ENCODE measurements at regions not wholly inside any gene's neighbourhood (a gene's known extent, or its start where the extent isn't known, plus 50 kb on each side); places are given as distances from the start of the nearest gene placed in this dataset.

DNA sequence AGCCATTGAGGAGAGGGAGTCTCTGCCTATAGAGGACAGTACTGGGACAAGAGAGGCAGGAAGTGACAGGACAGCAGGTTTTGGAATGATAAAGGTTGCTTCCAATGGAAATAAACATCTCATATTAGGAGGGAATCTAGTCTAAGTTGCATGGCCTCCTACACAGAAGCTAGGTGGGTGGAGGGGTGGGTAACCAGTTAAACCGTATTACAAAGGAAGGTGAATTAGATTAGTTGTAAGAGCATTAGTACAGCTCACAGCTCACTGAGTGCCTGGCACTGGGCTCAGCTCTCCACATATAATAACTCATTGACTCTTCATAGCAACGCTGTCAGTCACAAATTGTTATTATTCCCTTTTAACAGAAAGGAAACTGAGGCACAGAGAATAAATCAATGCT is 468.1 kb downstream of the PTPRU start:
- DNase-seq: no peak

- peak; percentile 51 to 76 for DNase-seq
Measured at GRCh38 chr1:29703596-29704370, 467.5 kb downstream of the PTPRU start.

DNA sequence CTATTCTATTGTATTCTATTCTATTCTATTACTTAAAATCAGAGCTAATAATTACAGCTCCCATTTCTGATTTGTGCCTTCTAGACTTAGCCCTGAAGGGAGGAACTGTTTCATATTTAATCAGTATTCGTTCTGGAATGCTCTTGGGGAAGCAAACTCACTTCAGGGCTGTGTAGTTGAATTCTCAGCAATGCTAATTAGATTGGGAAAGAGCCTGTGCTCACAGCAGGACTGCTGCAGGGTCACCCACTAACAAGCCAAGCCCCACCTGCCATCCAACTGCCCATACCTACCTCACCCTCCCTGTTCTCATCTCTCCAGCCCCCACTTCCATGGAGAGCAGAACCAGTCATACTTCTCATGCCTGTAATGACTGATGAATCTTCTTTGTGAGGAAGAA is 464.2 kb downstream of the PTPRU start:
- no peak for DNase-seq

DNA sequence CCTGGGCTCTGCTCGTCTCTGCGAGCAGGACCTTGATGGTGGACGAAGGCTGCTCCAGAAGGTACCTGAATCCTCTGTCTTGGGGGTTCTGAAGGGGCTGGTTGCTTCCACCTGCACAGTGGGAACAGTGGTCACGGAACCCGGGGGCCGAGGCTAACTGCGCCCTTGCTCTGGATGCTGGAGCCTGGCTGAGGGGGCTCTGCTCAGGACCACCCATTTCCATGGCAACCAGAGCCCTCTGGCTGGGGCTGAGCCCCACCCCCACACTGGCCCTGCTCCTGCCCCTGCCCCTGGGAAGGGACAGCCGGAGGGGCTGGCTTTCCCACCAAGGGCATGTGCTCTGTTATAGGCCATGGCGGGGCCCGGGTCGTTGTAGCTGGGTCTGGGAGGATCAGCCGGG is 462.3 kb downstream of the PTPRU start:
- no peak for DNase-seq

DNA sequence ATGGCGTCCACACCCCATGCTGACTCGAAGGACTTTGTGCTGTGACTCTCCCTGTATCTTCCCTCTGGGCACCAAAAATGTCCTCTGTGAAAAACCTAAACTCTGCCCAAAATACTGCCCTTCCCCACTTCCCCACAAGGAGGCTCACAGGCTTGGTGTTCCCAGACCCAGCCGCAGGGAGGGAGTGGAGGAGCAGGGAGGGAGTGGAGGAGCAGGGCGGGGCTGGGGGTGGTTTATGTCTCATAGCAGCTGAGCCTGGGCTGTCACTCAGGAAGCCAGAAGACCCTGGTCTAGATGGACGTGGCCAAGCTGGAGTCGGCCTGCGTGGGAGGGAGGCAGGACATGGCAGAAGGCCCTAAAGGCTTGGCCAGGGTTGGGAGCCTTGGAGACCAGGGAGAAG is 461.7 kb downstream of the PTPRU start:
- peak; percentile 27 to 66 for DNase-seq

DNA sequence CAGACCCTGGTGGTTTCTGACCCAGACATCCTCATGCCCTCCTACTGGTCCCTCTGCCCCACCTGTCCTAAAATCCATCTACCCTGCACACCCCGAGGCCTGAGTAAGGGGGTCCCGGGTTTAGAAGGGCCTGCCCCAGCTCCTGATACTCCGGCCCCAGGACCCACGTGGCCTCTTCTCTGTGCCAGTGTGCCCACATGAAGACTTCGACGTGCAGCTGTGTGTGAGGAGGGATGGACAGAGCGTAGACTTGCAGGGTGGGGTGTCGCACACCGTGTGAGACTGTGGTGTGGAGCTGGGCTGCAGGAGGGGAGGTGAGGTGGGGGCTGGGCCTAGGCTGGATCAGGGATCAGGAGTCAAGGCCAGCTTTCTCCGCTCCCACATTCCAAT is 461.1 kb downstream of the PTPRU start:
- DNase-seq: no peak

DNA sequence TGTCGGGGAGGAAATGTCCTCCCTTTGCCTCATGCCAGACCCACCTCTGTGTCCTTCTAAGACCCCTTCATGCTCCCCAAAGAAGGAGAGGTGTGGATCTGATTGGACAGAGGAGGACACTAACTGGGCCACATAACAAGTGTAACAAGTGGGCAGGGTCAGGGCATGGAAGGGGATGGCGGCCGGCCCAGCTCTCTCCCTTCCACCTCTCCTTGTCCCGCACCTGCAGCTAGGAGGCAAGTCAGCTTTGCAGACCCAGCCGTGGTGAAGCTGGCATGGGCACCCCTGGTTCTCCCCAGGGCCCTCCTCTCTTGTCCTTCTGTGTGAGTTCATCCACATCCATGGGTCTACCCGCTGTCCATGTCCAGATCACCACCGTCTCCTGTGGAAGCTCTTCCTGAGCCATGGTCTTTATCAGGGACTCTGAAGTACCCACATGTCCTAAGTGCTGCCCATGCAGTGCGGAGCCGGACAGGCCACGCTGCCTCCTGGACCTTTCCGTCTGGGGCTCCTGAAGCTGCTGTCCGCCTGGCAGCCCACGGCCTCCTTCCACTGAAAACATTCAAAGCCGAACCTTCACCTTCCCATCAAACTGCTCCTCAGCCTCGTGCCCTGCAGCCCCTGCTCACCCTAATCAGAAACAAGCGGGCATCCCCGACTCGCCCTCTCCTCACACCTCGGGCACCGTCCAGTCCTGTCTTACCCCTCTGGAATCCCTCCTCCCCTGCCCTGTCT is 460.5 kb downstream of the PTPRU start:
- DNase-seq: no peak

- no peak for DNase-seq
Measured at GRCh38 chr1:29695803-29696202, 459.5 kb downstream of the PTPRU start.

DNA sequence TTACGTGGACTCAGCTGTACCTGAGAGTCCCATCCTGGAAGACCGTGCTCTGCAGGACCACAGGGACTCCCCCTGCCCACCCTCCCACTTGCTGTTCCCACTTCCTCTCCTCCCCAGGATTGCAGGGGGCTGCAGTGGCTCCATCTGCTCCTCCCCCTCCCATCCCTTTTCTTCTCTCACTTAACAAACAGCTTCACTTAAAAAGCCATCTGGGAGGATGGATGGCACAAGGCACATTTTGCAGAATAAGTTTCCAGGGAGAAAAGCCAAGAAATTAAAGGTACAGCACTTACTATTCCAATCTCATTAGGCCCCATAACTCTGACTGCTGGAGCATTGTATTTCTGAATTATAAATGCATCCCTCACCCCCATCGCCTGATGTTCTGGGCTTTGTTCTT is 458.7 kb downstream of the PTPRU start:
- DNase-seq: no peak

GRCh38 chr1:29691499-29691898 is 455.2 kb downstream of the PTPRU start:
- DNase-seq: no peak

GRCh38 chr1:29690156-29690555 is 453.8 kb downstream of the PTPRU start:
- no peak for DNase-seq

- DNase-seq: no peak
Measured at GRCh38 chr1:29689372-29690030, 453.2 kb downstream of the PTPRU start.

DNA sequence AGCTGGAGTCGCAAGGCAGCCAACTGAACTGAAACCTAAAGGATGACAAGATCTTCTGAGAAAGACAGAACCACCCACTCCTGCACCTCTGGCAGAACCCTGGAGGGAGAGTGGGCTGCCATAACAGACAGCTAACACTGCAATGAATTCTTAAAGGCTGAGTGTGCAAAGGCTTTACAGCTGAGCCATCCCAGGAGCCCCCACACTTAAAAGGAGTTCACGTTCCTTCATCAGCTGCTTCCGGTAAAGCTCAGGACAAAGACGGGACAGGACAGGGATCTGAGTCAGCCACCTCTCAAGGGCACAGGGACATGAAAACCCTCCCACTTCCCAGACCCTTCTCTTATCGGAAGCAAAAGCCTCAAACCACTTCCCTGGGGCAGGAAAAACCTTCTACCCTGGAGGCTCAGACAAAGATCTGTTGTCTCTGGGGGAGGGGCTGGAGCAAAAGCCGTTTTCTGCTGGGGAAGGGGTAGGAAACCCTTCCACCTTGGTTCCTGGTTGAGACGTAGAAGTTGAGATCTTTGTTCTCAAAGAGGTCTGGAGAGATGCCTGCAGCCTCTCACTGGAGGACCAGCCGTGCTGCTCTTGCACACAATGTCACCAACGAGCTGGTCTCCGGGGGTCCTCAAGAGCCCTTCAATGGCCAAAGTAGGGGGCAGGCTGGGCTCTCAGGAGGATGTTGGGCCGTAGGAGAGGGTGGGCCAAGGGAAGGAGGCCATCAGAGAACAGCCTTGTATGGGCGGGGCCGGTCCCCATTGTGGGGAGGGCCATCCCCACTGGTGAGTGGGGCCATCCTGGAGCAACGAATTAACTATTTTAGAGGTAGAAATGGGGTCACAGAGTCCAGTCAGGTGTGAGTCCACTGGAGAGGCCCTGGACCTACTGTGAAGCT is 452.4 kb downstream of the PTPRU start:
- DNase-seq: no peak

GRCh38 chr1:29687601-29688244 is 451.4 kb downstream of the PTPRU start:
- no peak for DNase-seq

GRCh38 chr1:29687166-29687565 is 450.8 kb downstream of the PTPRU start:
- DNase-seq: no peak

- DNase-seq: no peak
Measured at GRCh38 chr1:29686012-29686930, 449.9 kb downstream of the PTPRU start.

DNA sequence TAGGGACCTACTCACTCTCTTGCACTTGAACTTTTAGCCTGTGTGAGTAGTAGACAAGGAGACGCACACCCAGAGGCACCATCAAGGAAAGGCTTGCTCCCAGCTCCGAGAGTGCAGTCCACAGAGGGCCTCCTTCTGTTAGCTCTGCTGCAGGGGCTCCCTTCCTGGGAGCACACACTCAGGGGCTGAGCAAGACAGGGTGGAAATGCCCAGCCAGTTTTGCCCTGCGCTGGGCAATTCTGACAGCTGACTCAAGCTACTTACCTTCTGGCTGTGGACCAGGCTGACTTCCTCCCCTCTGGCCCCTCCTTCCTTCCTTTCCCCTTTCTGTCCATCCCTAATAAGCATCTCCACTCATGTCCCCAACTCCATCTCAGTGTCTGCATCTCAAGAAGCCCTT is 449.1 kb downstream of the PTPRU start:
- DNase-seq: no peak

DNA sequence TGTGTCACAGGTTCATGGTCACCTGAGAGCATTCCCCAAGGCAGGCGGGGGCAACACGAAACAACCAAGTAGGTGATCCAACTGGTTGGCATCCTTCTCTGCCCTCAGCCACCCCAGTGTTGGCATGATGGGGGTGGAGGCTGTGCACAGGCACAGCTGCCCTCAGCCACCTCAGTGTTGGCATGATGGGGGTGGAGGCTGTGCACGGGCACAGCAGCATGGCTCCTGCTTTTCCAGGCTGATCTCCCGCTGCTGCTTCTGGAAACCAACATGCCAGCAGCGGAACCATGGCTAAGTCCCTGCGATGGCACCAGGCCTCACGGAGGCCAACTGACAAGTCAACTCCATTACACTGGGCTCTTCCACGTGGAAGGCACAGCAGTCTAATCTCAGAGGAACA is 447.8 kb downstream of the PTPRU start:
- no peak for DNase-seq

DNA sequence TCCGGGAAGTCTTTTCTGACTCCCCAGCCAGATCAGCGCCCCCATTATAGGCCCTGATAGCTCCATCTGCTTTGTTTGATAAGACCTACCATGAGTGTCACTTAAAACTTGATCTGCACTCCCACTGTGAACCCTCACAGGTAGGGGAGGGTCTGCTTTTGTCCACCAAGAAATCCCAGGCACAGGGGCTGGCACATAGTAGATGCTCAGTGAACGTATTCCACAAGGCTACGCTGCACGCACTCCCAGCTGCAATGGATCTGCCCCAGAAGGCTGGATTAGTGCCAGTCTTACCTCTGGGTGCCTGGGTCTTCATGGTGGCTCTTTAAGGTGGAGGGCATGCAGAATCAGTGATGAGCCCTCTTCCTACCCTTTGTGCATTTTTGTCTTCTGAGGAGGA is 447.1 kb downstream of the PTPRU start:
- DNase-seq: no peak

DNA sequence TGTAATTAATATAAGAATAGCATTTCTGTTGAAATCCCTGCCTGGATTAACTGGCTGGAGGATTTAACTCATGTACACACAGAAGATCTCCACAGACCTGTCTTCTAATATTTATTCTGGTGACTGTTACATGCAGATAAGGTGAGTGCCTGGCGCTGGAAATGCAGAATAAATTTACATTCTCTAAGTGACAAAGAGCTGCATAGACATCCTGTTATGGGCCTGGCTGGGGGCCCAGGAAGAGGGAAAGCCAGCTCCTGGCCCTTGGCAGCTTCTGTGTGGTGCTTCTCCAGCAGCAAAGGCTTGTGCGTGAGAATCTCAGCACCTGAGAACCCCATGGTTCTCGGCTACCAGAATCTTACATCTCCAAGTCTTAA is 446.6 kb downstream of the PTPRU start:
- DNase-seq: peak; percentile 31 to 50

GRCh38 chr1:29682171-29682918 is 446.0 kb downstream of the PTPRU start:
- peak; percentile 32 to 53 for DNase-seq
